GM19467 (cell line): ENCODE measurements at regions not wholly inside any gene's neighbourhood (a gene's known extent, or its start where the extent isn't known, plus 50 kb on each side); places are given as distances from the start of the nearest gene placed in this dataset.
"Not testable (repeated sequence)": the region's sequence is repeated elsewhere in the genome, so short reads cannot be mapped to it uniquely, and the experiment has no call there.

Source experiments
- ATAC-seq: cut with Tn5 transposase; IDR thresholded peaks from one replicate; pipeline ENCODE4 v1.9.1; 2021; ENCODE audit warnings: mild to moderate bottlenecking, moderate library complexity; ENCODE audit not compliant: unreplicated experiment

DNA sequence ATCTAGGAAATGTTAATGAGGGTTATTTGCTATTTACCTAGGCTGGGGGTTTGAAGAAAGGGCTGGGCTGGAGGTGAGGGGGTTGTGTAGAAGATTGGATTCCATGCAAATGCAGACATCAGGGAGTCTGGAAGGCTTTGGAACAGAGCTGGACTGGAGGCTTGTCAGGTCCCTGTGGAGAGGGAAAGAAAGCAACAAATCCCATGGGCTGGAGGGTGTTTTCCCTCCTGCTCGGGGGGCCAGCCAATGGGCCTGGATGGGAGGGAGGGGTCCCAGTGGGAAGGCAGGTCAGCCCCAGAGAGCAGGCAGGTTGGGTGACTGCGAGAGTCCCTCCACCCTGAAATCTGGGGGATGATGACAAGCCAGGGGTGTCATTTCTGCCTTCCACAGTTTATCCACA, 431.8 kb downstream of the RPS24 start:
- no peak for ATAC-seq

GRCh38 chr10:78467496-78468106, 433.9 kb downstream of the RPS24 start:
- ATAC-seq, result no peak

GRCh38 chr10:78468731-78469130, 435.1 kb downstream of the RPS24 start:
- ATAC-seq, result not testable (repeated sequence)

- ATAC-seq, result no peak
These were observed 436.8 kb downstream of the RPS24 start for GRCh38 chr10:78470267-78471103.

GRCh38 chr10:78471326-78471722, 437.7 kb downstream of the RPS24 start:
- no peak for ATAC-seq

DNA sequence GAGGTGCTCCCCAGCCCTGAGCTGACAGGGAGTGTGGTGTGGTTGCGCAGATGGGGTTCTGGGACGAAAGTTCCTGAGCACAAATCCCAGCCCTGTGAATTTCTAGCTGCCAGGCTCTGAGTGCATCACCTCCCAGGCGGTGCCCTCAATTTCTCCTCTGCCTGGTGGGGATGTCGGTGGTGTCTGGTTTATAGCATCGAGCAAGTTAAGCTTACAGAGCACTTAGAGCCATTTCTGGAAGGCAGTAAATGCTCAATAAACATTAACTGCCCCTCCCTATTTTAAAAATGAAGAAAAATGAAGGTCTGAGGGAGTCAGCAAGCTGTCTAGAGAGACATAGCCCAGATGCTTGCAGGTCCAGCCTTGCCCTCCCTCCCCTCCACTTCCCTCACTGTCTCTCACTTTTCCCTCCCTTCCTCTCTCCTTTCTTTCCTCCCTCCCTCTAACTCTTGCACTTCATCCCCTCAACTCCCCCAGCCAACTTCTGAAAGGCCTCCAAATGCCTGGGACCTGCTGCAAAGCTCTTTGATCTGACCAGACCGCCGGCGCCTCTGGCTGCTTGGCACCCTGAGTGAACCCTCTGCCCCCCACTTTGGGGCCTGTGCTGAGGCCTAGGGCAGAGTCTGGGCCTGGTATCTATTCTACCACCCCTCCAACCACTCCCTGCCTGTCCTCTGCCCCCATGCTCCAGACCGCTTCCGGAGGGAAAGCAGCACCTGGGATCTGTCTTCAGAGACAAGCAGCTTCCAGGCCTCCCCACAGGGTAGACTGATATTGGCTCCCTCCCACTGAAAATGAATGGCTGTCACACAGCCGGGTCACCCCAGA, 438.3 kb downstream of the RPS24 start:
- ATAC-seq, result no peak

DNA sequence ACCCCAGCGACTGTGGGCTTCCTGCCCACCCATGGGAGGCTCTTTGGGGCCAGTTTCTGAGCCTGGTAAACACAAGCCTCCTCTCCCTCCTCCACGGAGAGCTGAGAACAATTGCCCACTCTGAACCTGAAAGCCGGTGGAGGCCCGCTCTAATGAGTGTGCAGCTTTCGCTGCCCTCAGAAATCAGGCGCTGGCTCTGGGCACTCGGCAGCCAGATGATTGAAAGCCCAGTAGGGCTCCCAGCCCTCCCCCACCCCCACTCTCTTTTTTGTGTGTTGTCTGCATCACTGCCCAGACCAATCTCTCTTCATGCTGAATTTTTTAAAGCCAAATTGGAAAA, 438.9 kb downstream of the RPS24 start:
- ATAC-seq, result no peak

GRCh38 chr10:78473006-78473405, 439.3 kb downstream of the RPS24 start:
- ATAC-seq, result no peak

GRCh38 chr10:78474743-78475142, 441.1 kb downstream of the RPS24 start:
- ATAC-seq, result no peak

DNA sequence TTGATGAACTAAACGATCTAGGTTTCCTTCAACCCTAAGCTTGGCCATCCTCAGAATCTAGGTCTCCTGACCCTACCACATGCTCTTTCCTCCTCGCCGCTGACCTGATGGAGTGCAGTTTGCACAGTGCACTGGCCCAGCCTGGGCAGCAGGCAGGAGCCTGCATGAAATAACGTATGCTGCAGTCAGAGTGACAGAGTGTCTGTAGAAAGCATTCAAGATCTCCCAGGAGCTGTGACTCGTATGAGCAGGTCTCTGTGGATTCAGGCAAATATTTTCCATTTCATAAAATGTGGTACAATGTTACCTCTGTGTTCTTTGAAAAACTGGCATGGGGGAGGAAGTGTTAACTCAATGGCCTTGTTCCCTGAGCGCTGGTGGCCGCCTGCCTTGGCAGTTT, 441.8 kb downstream of the RPS24 start:
- ATAC-seq, result no peak

- no peak for ATAC-seq
These were observed 442.5 kb downstream of the RPS24 start for GRCh38 chr10:78476156-78476555.

- no peak for ATAC-seq
These were observed 443.2 kb downstream of the RPS24 start for GRCh38 chr10:78476844-78477243.

GRCh38 chr10:78478919-78479318, 445.3 kb downstream of the RPS24 start:
- no peak for ATAC-seq

DNA sequence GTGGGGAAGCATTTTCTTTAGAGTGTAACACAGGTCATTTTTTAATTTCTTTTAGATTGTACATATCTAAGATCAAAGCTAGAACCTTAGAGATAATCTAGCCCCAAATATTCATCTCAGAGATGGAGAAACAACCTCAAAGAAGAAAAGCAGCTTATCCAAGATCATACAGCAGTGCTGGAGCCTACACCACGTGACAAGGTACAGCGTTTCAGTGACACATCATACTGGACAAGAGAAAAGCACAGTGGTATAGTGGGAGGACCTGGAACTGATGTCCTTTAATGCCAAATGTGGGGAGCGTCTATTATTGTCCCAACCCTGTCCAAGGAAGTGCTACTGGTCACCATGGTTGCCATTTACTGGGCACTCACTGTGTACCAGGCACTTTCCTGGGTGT, 445.8 kb downstream of the RPS24 start:
- ATAC-seq, result no peak

DNA sequence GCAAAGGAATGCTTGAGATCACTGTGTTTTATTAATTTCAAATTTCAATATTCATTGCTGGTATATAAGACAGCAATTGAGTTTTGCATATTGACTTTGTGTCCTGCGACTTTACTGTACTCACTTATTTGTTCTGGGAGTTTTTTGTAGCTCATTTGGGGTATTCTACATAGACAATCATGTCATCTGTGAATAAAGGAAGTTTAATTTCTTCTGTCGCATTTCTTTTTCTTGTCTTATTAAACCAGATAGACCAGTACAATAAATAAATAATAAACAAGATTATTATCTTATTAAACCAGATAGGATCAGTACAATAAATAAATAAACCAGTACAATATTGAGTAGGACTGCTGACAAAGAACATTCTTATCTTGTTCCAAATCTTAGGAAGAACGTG, 448.2 kb downstream of the RPS24 start:
- no peak for ATAC-seq

DNA sequence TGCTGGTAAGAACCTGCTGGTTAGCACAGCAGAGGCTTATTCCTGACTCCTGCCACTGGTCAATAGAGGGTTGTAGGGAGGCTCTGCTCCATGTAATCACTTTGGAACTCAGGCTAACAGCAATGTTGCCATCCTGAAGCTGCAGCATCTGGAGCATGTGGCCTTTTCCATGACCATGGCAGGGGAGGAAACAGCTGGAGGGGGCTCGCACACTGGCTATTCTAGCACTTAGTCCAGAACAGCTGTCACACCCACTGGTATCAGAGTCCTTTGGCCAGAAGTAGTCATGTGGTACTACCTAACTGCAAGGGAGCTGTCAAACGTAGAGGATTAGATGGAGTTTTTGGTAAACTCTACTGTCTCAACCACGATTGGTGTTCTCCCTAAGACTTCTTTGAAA, 450.0 kb downstream of the RPS24 start:
- no peak for ATAC-seq

DNA sequence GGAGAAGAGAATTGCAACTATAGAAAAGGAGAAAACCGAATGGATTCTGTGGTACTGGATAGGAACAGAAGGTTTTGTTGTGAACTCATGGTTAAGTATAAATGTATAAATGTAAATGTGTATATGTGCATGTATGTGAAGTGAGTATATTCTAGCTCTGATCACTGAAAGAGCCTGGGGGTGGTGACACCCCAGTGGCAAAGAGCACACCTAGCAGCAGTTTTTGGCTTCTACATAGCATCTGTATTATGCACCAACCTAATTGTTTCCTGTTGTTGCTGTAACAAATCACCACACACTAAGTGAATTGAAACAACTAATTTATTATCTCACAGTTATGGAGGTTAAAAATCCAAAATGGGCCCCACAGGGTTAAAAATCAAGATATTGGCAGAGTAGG, 455.4 kb downstream of the RPS24 start:
- no peak for ATAC-seq

DNA sequence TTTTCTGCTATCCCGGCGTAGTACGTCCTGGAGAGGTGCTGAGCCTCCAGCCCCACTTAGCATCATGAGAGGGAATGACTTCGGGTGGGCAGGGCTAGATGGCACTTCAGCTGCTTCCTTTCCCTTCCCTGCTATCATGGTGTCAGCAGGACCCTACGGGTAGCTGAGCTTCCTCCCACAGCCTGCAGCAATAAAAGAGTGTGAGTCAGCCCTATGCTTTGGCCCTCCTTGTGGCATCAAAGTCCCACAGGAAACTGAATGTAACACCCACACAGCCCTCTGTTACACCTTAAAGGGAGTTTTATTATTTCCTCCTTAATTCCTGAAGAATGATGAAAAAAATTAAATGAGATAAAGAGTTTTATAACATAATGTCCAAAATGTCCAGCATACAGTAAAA, 458.1 kb downstream of the RPS24 start:
- ATAC-seq, result no peak

- no peak for ATAC-seq
These were observed 458.8 kb downstream of the RPS24 start for GRCh38 chr10:78492424-78492823.

GRCh38 chr10:78494179-78494578, 460.5 kb downstream of the RPS24 start:
- ATAC-seq, result no peak

- ATAC-seq, result no peak
These were observed 468.7 kb downstream of the RPS24 start for GRCh38 chr10:78502210-78502936.
